H1 (cell line): ENCODE measurements at regions not wholly inside any gene's neighbourhood (a gene's known extent, or its start where the extent isn't known, plus 50 kb on each side); places are given as distances from the start of the nearest gene placed in this dataset.

Experiments
- ATF2 ChIP-seq: IDR thresholded peaks from 2 replicates; pipeline ENCODE4 v1.6.1; 2012; ENCODE audit warnings: low read length, inconsistent platforms
- BACH1 ChIP-seq: IDR thresholded peaks from 2 replicates; pipeline ENCODE4 v1.6.1; 2012; ENCODE audit warnings: low read length, improper control_type of control experiment
- CTCF ChIP-seq, 3 experiments: IDR thresholded peaks; 1 replicate in 2 of 3; 2 replicates in 1 of 3; pipeline versions ENCODE4 v1.5.1 to v1.6.1; 2011; ENCODE audit warnings: low read length in 3 of 3, mild to moderate bottlenecking in 3 of 3, inconsistent platforms in 2 of 3, low read depth in 1 of 3, moderate library complexity in 1 of 3; ENCODE audit not compliant: insufficient read depth in 1 of 3; ENCODE audit errors: control extremely low read depth in 1 of 3
- EP300 ChIP-seq, 2 experiments: IDR thresholded peaks; 1 replicate in 1 of 2; 2 replicates in 1 of 2; pipeline ENCODE4 v1.6.1; 2011 to 2012; ENCODE audit warnings: low read depth in 2 of 2, low read length in 2 of 2, mild to moderate bottlenecking in 2 of 2, borderline replicate concordance in 1 of 2, inconsistent platforms in 1 of 2, moderate library complexity in 1 of 2
- EZH2 ChIP-seq: fragments of 200-600 bp; sonication (generic); IDR thresholded peaks from 2 replicates; pipeline ENCODE4 v1.7.1; 2012; ENCODE audit warnings: low read depth, mild to moderate bottlenecking, moderate library complexity, low read length, inconsistent platforms; ENCODE audit not compliant: severe bottlenecking
- FOSL1 ChIP-seq: IDR thresholded peaks from 2 replicates; pipeline ENCODE4 v1.6.1; 2011; ENCODE audit warnings: mild to moderate bottlenecking, low read depth, low read length, moderate library complexity; ENCODE audit not compliant: insufficient read depth
- GTF2F1 ChIP-seq: IDR thresholded peaks from 2 replicates; pipeline ENCODE4 v1.6.1; 2012; ENCODE audit warnings: low read depth, low read length, improper control_type of control experiment, borderline replicate concordance
- HDAC6 ChIP-seq: IDR thresholded peaks from one replicate; pipeline ENCODE4 v1.7.1; 2012; ENCODE audit warnings: low read depth, mild to moderate bottlenecking, inconsistent platforms, low read length, moderate library complexity
- JUN ChIP-seq: IDR thresholded peaks from 2 replicates; pipeline ENCODE4 v1.6.1; 2011; ENCODE audit warnings: low read depth, mild to moderate bottlenecking, improper control_type of control experiment, low read length
- POLR2A ChIP-seq, 2 experiments: IDR thresholded peaks; 1 replicate in 1 of 2; 2 replicates in 1 of 2; pipeline ENCODE4 v1.6.1; 2011; ENCODE audit warnings: low read depth in 2 of 2, low read length in 2 of 2, mild to moderate bottlenecking in 2 of 2; ENCODE audit errors: control extremely low read depth in 1 of 2
- RAD21 ChIP-seq, 2 experiments: IDR thresholded peaks in 1 of 2; conservative IDR thresholded peaks in 1 of 2; 2 replicates each; pipeline ENCODE4 v1.6.1; 2011; ENCODE audit warnings: low read depth in 2 of 2, low read length in 2 of 2, improper control_type of control experiment in 1 of 2, inconsistent platforms in 1 of 2, mild to moderate bottlenecking in 1 of 2, moderate library complexity in 1 of 2
- USF2 ChIP-seq: IDR thresholded peaks from 2 replicates; pipeline ENCODE4 v1.6.1; 2011; ENCODE audit warnings: low read length, improper control_type of control experiment

GRCh38 chr9:22893196-22893843 is 446.7 kb downstream of the DMRTA1 start:
- TF ChIP-seq ATF2 (no peak), CTCF (IDR thresholded peaks at IDR 0.05; ENCODE audit: control extremely low read depth in 1 of 3, insufficient read depth in 1 of 3, low read depth in 1 of 3, low read length in 3 of 3) (no peak), RAD21 (IDR thresholded peaks at IDR 0.05 in 1 of 2, conservative IDR thresholded peaks at IDR 0.05 in 1 of 2; ENCODE audit: low read depth in 2 of 2, low read length in 2 of 2) (no peak), HDAC6 (no peak), GTF2F1 (no peak), USF2 (no peak), JUN (no peak), POLR2A (IDR thresholded peaks at IDR 0.05; ENCODE audit: control extremely low read depth in 1 of 2, low read depth in 2 of 2, low read length in 2 of 2) (no peak), BACH1 (no peak), EP300 (IDR thresholded peaks at IDR 0.05; ENCODE audit: borderline replicate concordance in 1 of 2, low read depth in 2 of 2, low read length in 2 of 2) (no peak), FOSL1 (no peak), EZH2 (no peak)
